DMS53 (cell line): ENCODE measurements at regions not wholly inside any gene's neighbourhood (a gene's known extent, or its start where the extent isn't known, plus 50 kb on each side); places are given as distances from the start of the nearest gene placed in this dataset.

Experiments
- DNase-seq: peaks from one replicate; lab custom pipeline; 2025; lab: John Stamatoyannopoulos, UW

GRCh38 chr4:53647547-53647946, 56.3 kb upstream of the LNX1 start:
- no peak for DNase-seq

- DNase-seq, result peak; percentile 48
These were observed 55.5 kb upstream of the LNX1 start for GRCh38 chr4:53646795-53647194.

GRCh38 chr4:53645108-53645507, 53.8 kb upstream of the LNX1 start:
- DNase-seq, result peak; percentile 20

- DNase-seq, result peak; percentile 96
These were observed 53.3 kb upstream of the LNX1 start for GRCh38 chr4:53644607-53645006.
